ENCODE measurements at regions not wholly inside any gene's neighbourhood (a gene's known extent, or its start where the extent isn't known, plus 50 kb on each side); places are given as distances from the start of the nearest gene placed in this dataset.

DNA sequence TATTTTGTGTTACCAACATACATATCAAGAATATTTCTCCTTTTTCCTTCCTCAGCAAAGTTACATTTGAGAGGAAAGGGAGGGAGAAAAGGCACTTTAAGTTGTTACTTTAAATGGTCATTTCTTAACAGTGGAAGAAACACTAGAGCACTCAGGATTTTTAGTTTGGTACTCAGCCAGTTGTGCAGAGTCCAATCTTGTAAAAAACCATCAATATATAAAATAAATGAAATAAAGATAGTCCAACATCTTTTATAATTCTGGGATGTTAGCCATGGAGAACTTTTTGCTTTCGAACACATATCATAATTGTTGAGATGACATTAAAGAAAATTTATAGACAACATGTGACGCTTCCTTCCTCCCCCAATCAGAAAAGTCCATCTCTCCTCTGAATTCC lies 253.8 kb downstream of the QDPR start:
- Histone ChIP-seq H3K56ac (ENCODE audit: low read length) (no peak overlapping the region), H2BK15ac (replicated peaks; ENCODE audit: low read depth) (no peak overlapping the region), H4K5ac (ENCODE audit: low read length) (no peak overlapping the region), H3K4me3 (ENCODE audit: low read length) (no peak overlapping the region), H3K23ac (ENCODE audit: low read length) (no peak overlapping the region), H3K79me2 (ENCODE audit: control insufficient read depth, insufficient read depth, low read length) (no peaks in the 10 kb centered on the region), H3K4me2 (ENCODE audit: low read length) (no peak overlapping the region), H2BK5ac (ENCODE audit: low read length) (no peak overlapping the region), H3K9ac (ENCODE audit: low read length) (no peak overlapping the region), H3K27ac (ENCODE audit: low read depth, low read length) (no peak overlapping the region), H3K4ac (ENCODE audit: low read depth, low read length) (no peak overlapping the region), H3K36me3 (ENCODE audit: control insufficient read depth, insufficient read depth, low read length) (no peaks in the 10 kb centered on the region), H3K79me1 (ENCODE audit: low read length) (no peaks in the 10 kb centered on the region), H4K8ac (ENCODE audit: low read depth, low read length) (no peak overlapping the region), H3K27me3 (ENCODE audit: insufficient read depth, low read length, poor library complexity) (no peaks in the 10 kb centered on the region), H3K18ac (ENCODE audit: low read length) (no peak overlapping the region), H2AK5ac (ENCODE audit: low read length) (no peak overlapping the region), H2BK120ac (ENCODE audit: low read depth, low read length) (no peak overlapping the region), H3K4me1 (ENCODE audit: control insufficient read depth, low read depth, low read length) (no peaks in the 10 kb centered on the region)
- WGBS (ENCODE audit: extremely low coverage, insufficient coverage, low lambda C conversion rate), result no CpG with 5 or more reads among the region's 2 CpGs
- DNase-seq, result no peak

DNA sequence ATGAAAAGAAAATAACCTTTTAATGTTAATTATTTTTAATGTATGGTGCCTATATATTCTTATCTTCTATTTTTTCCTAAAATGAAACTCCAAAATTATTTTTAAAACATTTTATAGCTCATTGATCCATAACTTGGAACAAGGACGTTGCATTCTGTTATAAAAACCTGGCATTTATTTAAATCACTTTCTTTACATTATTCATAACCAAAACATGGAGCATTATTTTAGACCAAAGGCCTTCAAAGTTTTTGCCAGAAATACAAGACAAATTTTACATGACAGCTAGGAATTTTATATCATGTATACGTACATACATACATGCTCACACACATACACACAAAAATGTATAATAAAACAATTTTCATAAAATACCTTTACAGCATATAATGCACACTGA lies 259.8 kb downstream of the QDPR start:
- Histone ChIP-seq H3K27ac (ENCODE audit: low read depth, low read length) (no peak overlapping the region), H3K27me3 (ENCODE audit: insufficient read depth, low read length, poor library complexity) (no peaks in the 10 kb centered on the region), H2BK15ac (replicated peaks; ENCODE audit: low read depth) (no peak overlapping the region), H2BK120ac (ENCODE audit: low read depth, low read length) (no peak overlapping the region), H3K36me3 (ENCODE audit: control insufficient read depth, insufficient read depth, low read length) (no peaks in the 10 kb centered on the region), H3K56ac (ENCODE audit: low read length) (no peak overlapping the region), H3K18ac (ENCODE audit: low read length) (no peak overlapping the region), H4K5ac (ENCODE audit: low read length) (no peak overlapping the region), H3K79me1 (ENCODE audit: low read length) (no peaks in the 10 kb centered on the region), H4K8ac (ENCODE audit: low read depth, low read length) (no peak overlapping the region), H3K4ac (ENCODE audit: low read depth, low read length) (no peak overlapping the region), H2BK5ac (ENCODE audit: low read length) (no peak overlapping the region), H3K9ac (ENCODE audit: low read length) (no peak overlapping the region), H2AK5ac (ENCODE audit: low read length) (no peak overlapping the region), H3K4me2 (ENCODE audit: low read length) (no peak overlapping the region), H3K23ac (ENCODE audit: low read length) (no peak overlapping the region), H3K4me1 (ENCODE audit: control insufficient read depth, low read depth, low read length) (no peaks in the 10 kb centered on the region), H3K79me2 (ENCODE audit: control insufficient read depth, insufficient read depth, low read length) (no peaks in the 10 kb centered on the region), H3K4me3 (ENCODE audit: low read length) (no peak overlapping the region)
- WGBS (ENCODE audit: extremely low coverage, insufficient coverage, low lambda C conversion rate), result no CpG with 5 or more reads among the region's 2 CpGs
- no peak for DNase-seq

DNA sequence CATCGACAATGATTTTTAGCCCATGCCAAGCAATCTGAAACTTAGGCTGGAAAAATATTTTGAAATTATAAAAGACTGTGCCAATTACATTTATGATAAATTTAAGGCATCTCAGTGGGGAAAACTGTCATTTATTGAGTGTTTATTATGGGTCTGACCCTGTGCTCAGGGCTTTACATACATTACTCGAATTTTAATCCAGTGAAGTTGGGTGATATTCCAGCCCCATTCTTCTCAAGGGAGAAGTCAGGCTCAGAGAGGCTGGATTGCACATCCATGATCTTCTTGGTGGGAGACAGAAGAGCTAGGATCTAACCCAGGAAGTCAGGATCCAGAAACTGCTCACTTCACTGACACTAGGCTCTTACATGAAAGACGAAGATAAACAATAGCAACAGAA lies 260.8 kb downstream of the QDPR start:
- no peak overlapping the region for H3K18ac ChIP-seq (ENCODE audit: low read length)
- H4K5ac ChIP-seq (ENCODE audit: low read length), result no peak overlapping the region
- no peak overlapping the region for H2BK5ac ChIP-seq (ENCODE audit: low read length)
- H4K8ac ChIP-seq (ENCODE audit: low read depth, low read length), result no peak overlapping the region
- no peak overlapping the region for H2AK5ac ChIP-seq (ENCODE audit: low read length)
- DNase-seq, result no peak
- H3K79me1 ChIP-seq (ENCODE audit: low read length), result no peaks in the 10 kb centered on the region
- WGBS (ENCODE audit: extremely low coverage, insufficient coverage, low lambda C conversion rate), result no CpG with 5 or more reads among the region's 3 CpGs
- H3K79me2 ChIP-seq (ENCODE audit: control insufficient read depth, insufficient read depth, low read length), result no peaks in the 10 kb centered on the region
- H2BK120ac ChIP-seq (ENCODE audit: low read depth, low read length), result no peak overlapping the region
- no peaks in the 10 kb centered on the region for H3K27me3 ChIP-seq (ENCODE audit: insufficient read depth, low read length, poor library complexity)
- H3K4me1 ChIP-seq (ENCODE audit: control insufficient read depth, low read depth, low read length), result no peaks in the 10 kb centered on the region
- no peak overlapping the region for H2BK15ac ChIP-seq (replicated peaks; ENCODE audit: low read depth)
- H3K23ac ChIP-seq (ENCODE audit: low read length), result no peak overlapping the region
- no peak overlapping the region for H3K4me3 ChIP-seq (ENCODE audit: low read length)
- H3K56ac ChIP-seq (ENCODE audit: low read length), result no peak overlapping the region
- no peak overlapping the region for H3K27ac ChIP-seq (ENCODE audit: low read depth, low read length)
- H3K9ac ChIP-seq (ENCODE audit: low read length), result no peak overlapping the region
- H3K4ac ChIP-seq (ENCODE audit: low read depth, low read length), result no peak overlapping the region
- H3K36me3 ChIP-seq (ENCODE audit: control insufficient read depth, insufficient read depth, low read length), result no peaks in the 10 kb centered on the region
- H3K4me2 ChIP-seq (ENCODE audit: low read length), result no peak overlapping the region

DNA sequence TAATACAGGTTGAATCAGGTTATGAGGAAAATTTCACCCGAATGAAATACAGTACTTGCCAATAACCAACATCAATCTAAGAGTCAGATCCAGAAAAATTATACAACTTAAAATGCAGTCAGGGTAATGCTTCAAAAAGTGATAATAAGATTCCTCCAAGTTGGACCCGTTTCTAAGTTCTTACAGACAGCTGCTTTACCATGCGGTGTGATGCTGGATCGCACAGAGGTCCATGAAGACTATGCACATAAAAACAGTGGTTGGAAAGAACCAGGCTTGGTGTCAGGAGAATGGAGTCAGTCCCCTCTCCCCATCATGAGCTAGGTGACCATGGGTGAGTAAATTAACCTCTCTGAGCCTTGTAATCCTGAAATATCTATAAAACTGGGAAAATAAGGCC lies 261.3 kb downstream of the QDPR start:
- Histone ChIP-seq H3K4ac (ENCODE audit: low read depth, low read length) (no peak overlapping the region), H3K4me1 (ENCODE audit: control insufficient read depth, low read depth, low read length) (no peaks in the 10 kb centered on the region)
- WGBS (ENCODE audit: extremely low coverage, insufficient coverage, low lambda C conversion rate), result no CpG with 5 or more reads among the region's 4 CpGs

DNA sequence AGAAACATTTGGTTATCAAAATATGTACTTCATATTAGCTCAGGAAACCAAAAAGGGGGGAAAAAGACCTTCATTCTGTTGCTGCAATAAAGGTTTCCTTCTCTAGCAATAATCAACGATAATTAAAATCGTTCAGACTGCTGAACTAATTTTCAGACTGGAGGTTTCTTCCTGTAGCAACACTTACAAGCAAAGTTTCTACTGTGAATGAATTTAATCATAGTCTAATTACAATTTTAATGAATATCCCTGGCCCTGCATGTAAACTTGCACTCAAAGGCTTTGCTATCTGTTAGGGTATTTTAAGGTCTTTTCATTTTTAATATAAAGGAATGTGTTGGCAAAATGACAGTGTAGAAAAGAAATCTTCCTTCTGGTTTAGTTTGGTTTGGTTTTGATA lies 265.2 kb downstream of the QDPR start:
- no peaks in the 10 kb centered on the region for H3K4me1 ChIP-seq (ENCODE audit: control insufficient read depth, low read depth, low read length)
- no peak overlapping the region for H3K4ac ChIP-seq (ENCODE audit: low read depth, low read length)
- H3K9ac ChIP-seq (ENCODE audit: low read length), result no peak overlapping the region
- no peak overlapping the region for H2AK5ac ChIP-seq (ENCODE audit: low read length)
- H3K4me2 ChIP-seq (ENCODE audit: low read length), result no peak overlapping the region
- H3K27me3 ChIP-seq (ENCODE audit: insufficient read depth, low read length, poor library complexity), result no peaks in the 10 kb centered on the region
- no peaks in the 10 kb centered on the region for H3K79me1 ChIP-seq (ENCODE audit: low read length)
- no CpG with 5 or more reads among the region's 2 CpGs for WGBS (ENCODE audit: extremely low coverage, insufficient coverage, low lambda C conversion rate)
- no peak overlapping the region for H3K23ac ChIP-seq (ENCODE audit: low read length)
- no peak overlapping the region for H3K27ac ChIP-seq (ENCODE audit: low read depth, low read length)
- no peak overlapping the region for H4K5ac ChIP-seq (ENCODE audit: low read length)
- no peaks in the 10 kb centered on the region for H3K36me3 ChIP-seq (ENCODE audit: control insufficient read depth, insufficient read depth, low read length)
- no peak overlapping the region for H3K56ac ChIP-seq (ENCODE audit: low read length)
- H3K79me2 ChIP-seq (ENCODE audit: control insufficient read depth, insufficient read depth, low read length), result no peaks in the 10 kb centered on the region
- H2BK120ac ChIP-seq (ENCODE audit: low read depth, low read length), result no peak overlapping the region
- H2BK15ac ChIP-seq (replicated peaks; ENCODE audit: low read depth), result no peak overlapping the region
- no peak overlapping the region for H4K8ac ChIP-seq (ENCODE audit: low read depth, low read length)
- no peak overlapping the region for H3K18ac ChIP-seq (ENCODE audit: low read length)
- H3K4me3 ChIP-seq (ENCODE audit: low read length), result no peak overlapping the region
- no peak overlapping the region for H2BK5ac ChIP-seq (ENCODE audit: low read length)
- DNase-seq, result no peak

More for the DNA sequence above, 261.3 kb downstream of the QDPR start:
- H4K5ac ChIP-seq (ENCODE audit: low read length), result no peak overlapping the region
- no peak overlapping the region for H2BK5ac ChIP-seq (ENCODE audit: low read length)
- no peak overlapping the region for H4K8ac ChIP-seq (ENCODE audit: low read depth, low read length)
- no peak overlapping the region for H2BK120ac ChIP-seq (ENCODE audit: low read depth, low read length)
- H3K27ac ChIP-seq (ENCODE audit: low read depth, low read length), result no peak overlapping the region
- H3K23ac ChIP-seq (ENCODE audit: low read length), result no peak overlapping the region
- H3K18ac ChIP-seq (ENCODE audit: low read length), result no peak overlapping the region
- H3K27me3 ChIP-seq (ENCODE audit: insufficient read depth, low read length, poor library complexity), result no peaks in the 10 kb centered on the region
- H3K79me2 ChIP-seq (ENCODE audit: control insufficient read depth, insufficient read depth, low read length), result no peaks in the 10 kb centered on the region
- no peak for DNase-seq
- no peak overlapping the region for H3K9ac ChIP-seq (ENCODE audit: low read length)
- H3K4me2 ChIP-seq (ENCODE audit: low read length), result no peak overlapping the region
- no peak overlapping the region for H3K56ac ChIP-seq (ENCODE audit: low read length)
- H2AK5ac ChIP-seq (ENCODE audit: low read length), result no peak overlapping the region
- no peak overlapping the region for H3K4me3 ChIP-seq (ENCODE audit: low read length)
- H2BK15ac ChIP-seq (replicated peaks; ENCODE audit: low read depth), result no peak overlapping the region
- H3K79me1 ChIP-seq (ENCODE audit: low read length), result no peaks in the 10 kb centered on the region
- no peaks in the 10 kb centered on the region for H3K36me3 ChIP-seq (ENCODE audit: control insufficient read depth, insufficient read depth, low read length)

DNA sequence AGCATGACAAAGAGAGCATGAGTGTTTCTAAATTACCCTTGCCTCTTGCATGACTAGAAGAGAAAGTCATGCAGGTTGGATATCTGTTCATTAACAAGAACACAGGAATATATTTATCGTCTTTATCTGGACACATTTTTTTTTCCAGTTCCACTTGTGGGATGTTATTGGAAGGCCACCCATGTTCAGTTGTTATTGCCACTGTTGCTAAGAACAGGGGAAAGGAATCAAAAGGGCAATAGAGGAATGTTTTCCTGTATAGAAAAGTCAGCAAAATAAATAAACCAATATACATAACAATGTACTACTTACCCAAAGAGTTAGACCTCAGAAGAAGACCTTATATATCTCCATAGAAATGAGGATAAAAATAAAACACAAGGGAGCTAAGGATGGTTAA lies 270.1 kb downstream of the QDPR start:
- Histone ChIP-seq H2BK120ac (ENCODE audit: low read depth, low read length) (no peak overlapping the region), H3K79me1 (ENCODE audit: low read length) (no peaks in the 10 kb centered on the region)

More for the DNA sequence above, 270.1 kb downstream of the QDPR start:
- H2BK15ac ChIP-seq (replicated peaks; ENCODE audit: low read depth), result no peak overlapping the region
- no peaks in the 10 kb centered on the region for H3K27me3 ChIP-seq (ENCODE audit: insufficient read depth, low read length, poor library complexity)
- H3K23ac ChIP-seq (ENCODE audit: low read length), result no peak overlapping the region
- no peak overlapping the region for H3K4me2 ChIP-seq (ENCODE audit: low read length)
- no CpG with 5 or more reads among the region's 1 CpG for WGBS (ENCODE audit: extremely low coverage, insufficient coverage, low lambda C conversion rate)
- no peak overlapping the region for H4K5ac ChIP-seq (ENCODE audit: low read length)
- H3K9ac ChIP-seq (ENCODE audit: low read length), result no peak overlapping the region
- H3K36me3 ChIP-seq (ENCODE audit: control insufficient read depth, insufficient read depth, low read length), result no peaks in the 10 kb centered on the region
- no peak overlapping the region for H3K18ac ChIP-seq (ENCODE audit: low read length)
- no peak for DNase-seq
- no peak overlapping the region for H3K56ac ChIP-seq (ENCODE audit: low read length)
- no peaks in the 10 kb centered on the region for H3K4me1 ChIP-seq (ENCODE audit: control insufficient read depth, low read depth, low read length)
- no peak overlapping the region for H3K4ac ChIP-seq (ENCODE audit: low read depth, low read length)
- no peak overlapping the region for H3K4me3 ChIP-seq (ENCODE audit: low read length)
- H3K27ac ChIP-seq (ENCODE audit: low read depth, low read length), result no peak overlapping the region
- H3K79me2 ChIP-seq (ENCODE audit: control insufficient read depth, insufficient read depth, low read length), result no peaks in the 10 kb centered on the region
- H4K8ac ChIP-seq (ENCODE audit: low read depth, low read length), result no peak overlapping the region
- no peak overlapping the region for H2AK5ac ChIP-seq (ENCODE audit: low read length)
- H2BK5ac ChIP-seq (ENCODE audit: low read length), result no peak overlapping the region
